ENCODE measurements at regions not wholly inside any gene's neighbourhood (a gene's known extent, or its start where the extent isn't known, plus 50 kb on each side); places are given as distances from the start of the nearest gene placed in this dataset.

GRCh38 chr9:107119735-107120134 lies 163.3 kb upstream of the RAD23B start:
- DNase-seq = no peak

- no peak for DNase-seq
Measured at GRCh38 chr9:107123389-107123788, 159.7 kb upstream of the RAD23B start.

GRCh38 chr9:107127608-107128007 lies 155.5 kb upstream of the RAD23B start:
- DNase-seq = no peak

GRCh38 chr9:107131108-107131799 lies 151.8 kb upstream of the RAD23B start:
- DNase-seq = no peak

GRCh38 chr9:107136296-107136695 lies 146.8 kb upstream of the RAD23B start:
- no peak for DNase-seq

- no peak for DNase-seq
Measured at GRCh38 chr9:107137495-107138202, 145.4 kb upstream of the RAD23B start.

- no peak for DNase-seq
Measured at GRCh38 chr9:107138261-107138992, 144.7 kb upstream of the RAD23B start.

GRCh38 chr9:107141967-107142366 lies 141.1 kb upstream of the RAD23B start:
- peak; percentile 7 for DNase-seq

- no peak for DNase-seq
Measured at GRCh38 chr9:107142430-107142829, 140.6 kb upstream of the RAD23B start.

- DNase-seq = no peak
Measured at GRCh38 chr9:107142896-107143603, 140.0 kb upstream of the RAD23B start.

- DNase-seq = no peak
Measured at GRCh38 chr9:107144475-107144874, 138.6 kb upstream of the RAD23B start.

GRCh38 chr9:107147134-107147533 lies 135.9 kb upstream of the RAD23B start:
- DNase-seq = no peak

GRCh38 chr9:107148216-107148615 lies 134.9 kb upstream of the RAD23B start:
- DNase-seq = no peak

- DNase-seq = no peak
Measured at GRCh38 chr9:107149756-107150155, 133.3 kb upstream of the RAD23B start.

GRCh38 chr9:107153336-107153735 lies 129.7 kb upstream of the RAD23B start:
- no peak for DNase-seq

GRCh38 chr9:107154291-107154690 lies 128.8 kb upstream of the RAD23B start:
- DNase-seq = no peak

GRCh38 chr9:107154766-107155165 lies 128.3 kb upstream of the RAD23B start:
- no peak for DNase-seq

- no peak for DNase-seq
Measured at GRCh38 chr9:107155244-107155817, 127.7 kb upstream of the RAD23B start.

- peak; percentile 25 for DNase-seq
Measured at GRCh38 chr9:107158321-107158720, 124.8 kb upstream of the RAD23B start.

GRCh38 chr9:107161338-107161737 lies 121.7 kb upstream of the RAD23B start:
- peak; percentile 78 for DNase-seq

GRCh38 chr9:107163370-107163769 lies 119.7 kb upstream of the RAD23B start:
- DNase-seq = no peak

- no peak for DNase-seq
Measured at GRCh38 chr9:107169796-107170195, 113.3 kb upstream of the RAD23B start.

- DNase-seq = no peak
Measured at GRCh38 chr9:107170801-107171200, 112.3 kb upstream of the RAD23B start.

Data from NCI-H748 treated with DMSO at 0.1 percent for 48 hours (cell line).